GM18907 (cell line): ENCODE measurements at regions not wholly inside any gene's neighbourhood (a gene's known extent, or its start where the extent isn't known, plus 50 kb on each side); places are given as distances from the start of the nearest gene placed in this dataset.

Source experiments
- ATAC-seq: cut with Tn5 transposase; IDR thresholded peaks from one replicate; pipeline ENCODE4 v1.9.1; 2021; ENCODE audit warnings: mild to moderate bottlenecking, moderate library complexity; ENCODE audit not compliant: unreplicated experiment

DNA sequence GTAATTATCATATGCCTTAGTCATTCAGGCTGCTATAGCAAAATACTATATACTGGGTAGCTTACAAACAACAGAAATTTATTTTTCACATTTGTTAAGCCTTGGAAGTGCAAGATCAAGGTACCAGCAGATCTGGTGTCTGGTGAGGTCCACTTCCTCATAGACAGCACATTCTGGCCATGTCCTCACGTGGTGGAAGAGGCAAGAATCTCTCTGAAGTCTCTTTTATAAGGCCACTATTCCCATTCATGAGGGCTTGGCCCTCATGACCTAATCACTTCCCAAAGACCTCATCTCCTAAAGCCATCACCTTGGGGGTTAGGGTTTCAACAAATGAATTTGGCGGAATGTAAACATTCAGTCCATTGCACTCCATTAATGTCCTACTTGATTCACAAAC is 137.5 kb upstream of the C1GALT1 start:
- ATAC-seq: no peak

DNA sequence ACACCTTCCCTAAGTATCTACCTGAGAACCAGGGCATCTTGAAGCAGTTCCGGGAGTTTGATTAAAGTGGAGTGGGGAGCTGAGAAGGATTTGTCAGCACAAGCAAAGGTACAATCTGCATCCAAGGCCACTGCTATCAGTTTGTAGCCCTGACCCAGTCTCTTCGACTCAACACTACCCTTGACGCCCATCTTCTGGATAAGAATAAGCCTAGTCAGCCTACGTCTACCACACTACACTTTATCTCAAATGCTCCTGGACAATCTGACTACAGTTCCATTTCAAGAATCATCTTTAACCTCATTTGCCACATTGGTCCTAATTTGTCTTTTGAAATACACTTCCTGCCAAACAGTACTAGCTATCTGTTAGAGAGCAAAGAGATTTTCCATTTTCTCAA is 134.1 kb upstream of the C1GALT1 start:
- ATAC-seq: no peak

DNA sequence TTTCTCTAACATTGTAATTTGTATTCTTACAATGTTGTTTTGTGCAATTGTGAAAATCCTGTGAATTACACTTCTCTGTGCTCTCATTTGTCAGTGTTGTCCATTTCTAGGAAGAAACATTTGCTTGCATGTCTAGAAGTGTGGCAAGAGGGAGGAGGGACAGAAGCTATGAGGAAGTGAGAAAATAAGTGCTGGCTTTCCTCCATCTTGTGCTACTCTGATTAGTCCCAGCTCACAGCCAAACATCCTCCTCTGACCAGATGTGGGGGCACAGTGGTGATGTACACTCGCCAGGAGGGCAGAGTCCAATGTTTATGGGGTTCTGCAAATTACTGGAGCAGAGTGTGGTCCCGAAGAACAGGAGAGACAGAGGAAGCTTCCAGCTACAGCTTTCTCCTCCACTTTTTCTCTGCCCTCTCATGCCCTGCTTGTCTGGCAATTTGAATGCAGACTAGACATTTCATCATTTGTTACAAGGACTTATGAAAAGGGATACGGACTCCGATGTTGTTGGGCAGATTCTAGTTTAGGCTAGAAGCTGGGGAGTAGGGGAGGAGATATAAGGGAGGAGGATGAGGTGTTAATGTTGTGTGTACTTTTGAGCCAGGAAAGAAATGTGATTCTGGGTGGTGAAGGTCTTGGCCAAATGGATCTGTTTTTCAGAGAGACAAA is 131.0 kb upstream of the C1GALT1 start:
- ATAC-seq: peak; percentile 72

DNA sequence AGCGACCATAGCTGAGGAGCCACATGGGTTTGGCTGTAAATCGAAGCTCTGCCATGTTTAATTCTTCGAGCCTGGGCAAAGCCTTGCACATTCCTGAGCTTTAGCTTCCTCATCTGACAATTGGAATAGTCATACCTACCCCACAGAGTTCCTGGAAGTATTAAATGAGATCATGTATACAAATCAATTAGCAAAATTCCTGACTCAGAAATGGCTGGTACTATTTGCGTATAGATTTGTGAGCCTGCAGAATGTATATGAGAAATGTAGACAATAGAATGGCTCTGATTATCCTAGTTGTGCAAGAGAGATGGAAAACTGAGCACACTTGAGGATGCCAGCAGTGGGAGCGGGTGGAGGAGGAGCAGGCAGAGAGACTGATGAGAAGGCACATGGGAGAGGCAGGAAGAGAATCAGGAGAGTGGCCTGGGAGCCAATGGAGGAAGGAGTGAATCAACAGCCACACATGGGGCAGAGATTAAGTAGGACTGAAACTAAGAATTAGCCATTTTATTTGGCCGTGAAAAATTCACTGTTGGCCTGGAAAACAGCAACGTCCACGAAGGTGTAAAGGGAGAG is 128.0 kb upstream of the C1GALT1 start:
- ATAC-seq: no peak

DNA sequence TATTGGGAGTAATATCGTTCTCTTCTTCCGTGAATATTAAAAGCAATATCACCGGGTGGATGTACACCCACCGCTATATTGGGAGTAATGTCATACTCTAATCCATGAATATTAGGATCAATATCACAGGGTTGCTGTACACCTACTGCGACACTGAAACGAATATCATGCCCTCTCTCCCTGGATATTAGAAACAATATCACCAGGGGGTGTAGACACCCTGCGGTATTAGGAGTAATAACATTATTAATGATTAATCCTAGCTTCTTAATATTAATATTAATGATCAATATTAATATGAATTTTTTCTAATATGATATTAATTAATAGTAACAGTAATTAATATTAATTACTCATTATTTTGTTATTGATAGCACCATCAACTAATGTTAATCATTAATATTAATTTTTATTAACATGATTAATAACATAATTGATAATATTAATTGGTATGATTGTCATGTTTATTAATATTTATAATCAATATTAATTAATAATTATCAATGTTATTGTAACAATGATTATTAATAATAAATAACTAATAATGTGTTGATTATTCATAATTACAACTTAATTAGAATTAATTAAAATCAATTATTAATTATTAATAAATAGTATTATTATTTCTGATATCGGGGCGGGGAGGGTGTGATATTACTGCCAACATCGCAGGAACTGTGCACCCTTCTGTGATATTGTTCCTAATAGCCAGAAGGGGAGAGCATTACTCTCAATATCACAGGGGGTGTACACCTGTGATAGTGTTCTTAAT is 121.3 kb upstream of the C1GALT1 start:
- ATAC-seq: no peak

DNA sequence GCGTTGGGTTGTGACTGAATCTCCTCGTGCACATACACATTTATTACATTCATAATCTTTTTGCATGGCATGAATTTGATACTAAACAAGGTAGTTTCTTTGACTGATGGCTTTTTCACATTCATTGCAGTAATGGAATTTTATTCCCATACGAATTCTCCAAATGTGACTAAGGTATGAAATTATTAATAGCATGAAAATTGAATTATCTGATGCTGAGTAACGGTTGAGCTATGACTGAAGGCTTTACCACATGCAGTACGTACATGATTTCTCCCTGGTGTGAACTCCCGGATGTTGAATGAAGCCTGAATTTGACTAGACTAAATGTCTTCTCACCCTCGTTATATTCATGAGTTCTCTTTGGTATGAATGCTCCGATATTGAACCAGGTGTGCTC is 104.4 kb upstream of the C1GALT1 start:
- ATAC-seq: no peak

DNA sequence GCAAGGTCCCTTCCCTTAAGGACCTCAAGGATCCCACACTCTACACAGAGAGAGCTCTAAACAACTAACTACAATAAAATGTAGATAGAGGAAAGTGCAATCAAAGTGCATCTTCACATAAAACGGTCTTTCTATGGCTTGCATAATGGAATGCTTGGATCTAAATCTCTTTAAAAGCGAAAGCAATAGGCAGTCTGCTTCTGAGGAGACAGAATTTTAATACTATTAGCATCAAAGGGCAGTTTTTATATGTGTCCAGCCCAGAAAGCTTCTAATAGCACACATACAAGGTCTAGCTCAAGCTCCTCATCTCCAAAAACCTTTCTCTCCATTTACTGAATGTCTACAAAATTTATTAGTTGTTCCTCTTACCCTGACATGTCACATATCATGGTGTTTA is 101.5 kb upstream of the C1GALT1 start:
- no peak for ATAC-seq

DNA sequence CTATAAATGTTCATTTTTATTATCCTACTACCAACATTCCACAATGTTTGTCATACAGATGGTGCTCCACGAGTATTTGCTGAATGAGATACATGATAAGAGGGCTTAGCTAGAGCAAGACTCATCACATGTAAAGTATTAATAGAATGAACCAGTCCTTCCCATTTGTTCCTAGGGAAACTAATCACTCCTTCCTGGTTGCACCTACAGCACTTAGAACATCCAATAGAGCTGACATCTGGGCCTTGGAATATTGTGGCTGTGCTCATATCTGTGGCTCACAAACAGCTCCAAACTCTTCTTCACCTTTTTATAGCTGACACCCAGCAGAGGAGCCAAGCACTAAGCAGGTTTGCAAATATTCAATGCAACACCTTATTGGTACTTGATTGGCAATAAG is 91.9 kb upstream of the C1GALT1 start:
- no peak for ATAC-seq

DNA sequence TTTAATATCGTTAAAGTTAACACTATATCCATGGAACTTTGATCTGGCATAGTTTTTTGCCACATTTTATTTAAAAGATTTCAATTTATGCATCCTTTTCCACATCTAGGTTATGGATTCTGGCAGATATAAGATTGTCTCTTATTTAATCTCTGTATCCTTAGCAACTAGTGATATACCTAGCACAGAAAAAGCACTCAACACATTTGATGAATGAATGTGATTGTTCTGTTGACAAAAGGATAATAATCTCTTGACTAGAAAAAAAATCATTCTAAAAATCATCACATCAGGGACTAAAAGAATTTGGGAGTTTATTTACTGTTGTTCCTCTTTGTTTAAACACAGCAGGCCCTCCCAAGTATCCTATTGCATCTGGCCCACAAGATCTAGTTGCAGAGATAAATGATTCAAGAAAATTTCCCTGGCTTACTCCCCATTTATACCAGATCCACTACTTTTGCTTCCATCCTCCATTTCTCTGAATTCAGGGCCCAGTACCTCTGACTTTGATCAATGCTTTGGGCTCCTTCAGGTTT is 84.0 kb upstream of the C1GALT1 start:
- ATAC-seq: no peak

DNA sequence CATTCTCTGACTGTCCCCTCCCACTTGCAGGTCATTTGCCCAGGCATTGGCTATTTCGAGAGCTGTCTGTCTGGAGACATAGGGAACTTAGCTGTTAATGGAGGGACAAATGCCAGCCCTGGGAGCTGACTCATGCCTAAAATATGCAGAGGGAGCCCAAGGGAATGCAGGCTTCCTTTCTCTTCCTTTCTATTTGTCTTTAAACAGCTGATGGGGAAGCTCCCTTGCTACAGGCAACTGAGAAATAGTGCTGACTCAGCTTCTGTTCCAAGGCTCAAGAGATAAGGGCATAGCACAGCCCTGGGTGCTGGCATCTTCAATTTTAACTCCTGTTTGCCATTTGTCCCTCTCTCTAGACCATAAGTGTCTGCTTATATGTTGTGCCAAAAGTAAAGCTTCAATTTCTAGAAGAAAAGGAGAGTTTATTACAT is 82.7 kb upstream of the C1GALT1 start:
- ATAC-seq: no peak

DNA sequence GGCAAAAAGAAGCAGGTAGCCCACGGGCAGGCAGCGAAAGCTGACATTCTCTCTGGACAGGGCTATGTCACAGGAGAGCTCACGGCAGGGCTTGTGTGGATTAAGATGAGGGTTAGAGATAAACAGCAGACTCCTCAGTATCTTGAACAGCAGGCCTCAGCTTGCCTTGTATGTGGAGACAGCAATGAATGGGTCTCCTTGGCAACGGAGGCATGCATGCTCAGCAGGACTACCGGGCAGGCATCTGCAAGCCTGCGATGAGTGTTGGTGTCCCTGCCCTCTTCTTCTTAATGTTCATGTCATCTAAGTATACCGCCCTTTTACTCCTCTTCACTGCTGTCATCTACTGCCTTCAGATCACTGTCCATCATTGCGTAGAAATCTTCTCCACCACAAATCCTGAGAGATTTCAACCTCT is 81.9 kb upstream of the C1GALT1 start:
- no peak for ATAC-seq

DNA sequence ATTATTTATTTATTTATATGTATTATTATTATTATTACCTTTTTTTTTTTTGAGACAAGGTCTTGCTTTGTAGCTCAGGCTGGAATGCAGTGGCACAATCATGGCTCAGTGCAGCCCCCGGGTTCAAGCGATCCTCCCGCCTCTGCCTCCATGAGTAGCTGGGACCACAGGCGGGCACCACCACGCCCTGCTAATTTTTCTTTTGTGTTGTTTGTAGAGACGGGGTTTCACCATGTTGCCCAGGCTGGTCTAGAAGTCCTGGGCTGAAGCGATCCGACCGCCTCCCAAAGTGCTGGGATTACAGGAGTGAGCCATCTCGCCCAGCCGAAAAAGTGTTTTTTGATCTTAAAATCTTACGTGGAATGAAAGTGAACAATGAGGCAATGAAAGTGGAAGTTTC is 79.4 kb upstream of the C1GALT1 start:
- ATAC-seq: no peak

DNA sequence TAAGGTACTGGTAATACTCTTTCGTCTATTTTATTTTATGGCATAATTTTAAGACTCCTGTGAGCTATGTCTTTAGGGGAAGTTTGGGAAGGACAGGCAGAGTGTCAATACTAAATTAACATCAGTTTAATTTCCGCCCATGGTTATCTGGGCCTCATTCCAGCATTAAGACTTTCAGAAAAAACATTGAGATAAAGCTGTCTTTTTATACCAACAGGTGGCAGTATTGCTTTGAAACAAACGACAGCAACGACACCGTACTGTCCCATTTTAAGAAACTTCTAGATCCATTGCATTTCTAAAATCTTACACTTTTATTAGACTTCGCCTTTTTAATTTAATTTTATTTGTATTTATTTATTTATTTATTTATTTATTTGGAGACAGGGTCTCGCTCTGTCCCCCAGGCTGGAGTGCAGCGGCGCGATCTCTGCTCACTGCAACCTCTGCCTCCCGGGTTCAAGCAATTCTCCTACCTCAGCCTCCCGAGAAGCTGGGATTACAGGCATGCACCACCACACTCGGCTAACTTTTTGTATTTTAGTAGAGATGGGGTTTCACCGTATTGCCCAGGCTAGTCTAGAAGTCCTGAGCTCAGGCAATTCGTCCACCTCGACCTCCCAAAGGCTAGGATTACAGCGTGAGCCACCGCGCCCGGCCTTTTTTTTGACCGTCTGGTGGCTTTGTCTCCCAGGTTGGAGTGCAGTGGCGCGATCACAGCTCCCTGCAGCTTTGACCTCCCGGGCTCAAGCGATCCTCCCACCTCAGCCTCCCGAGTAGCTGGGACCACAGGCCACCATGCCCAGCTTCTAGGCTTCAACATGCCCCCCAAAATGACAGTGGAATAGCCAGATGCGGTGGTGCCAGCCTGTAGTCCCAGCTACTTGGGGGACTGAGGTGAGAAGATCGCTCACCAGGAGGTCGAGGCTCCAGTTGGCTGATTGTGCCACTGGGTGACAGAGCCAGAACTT is 78.7 kb upstream of the C1GALT1 start:
- peak; percentile 57 for ATAC-seq

DNA sequence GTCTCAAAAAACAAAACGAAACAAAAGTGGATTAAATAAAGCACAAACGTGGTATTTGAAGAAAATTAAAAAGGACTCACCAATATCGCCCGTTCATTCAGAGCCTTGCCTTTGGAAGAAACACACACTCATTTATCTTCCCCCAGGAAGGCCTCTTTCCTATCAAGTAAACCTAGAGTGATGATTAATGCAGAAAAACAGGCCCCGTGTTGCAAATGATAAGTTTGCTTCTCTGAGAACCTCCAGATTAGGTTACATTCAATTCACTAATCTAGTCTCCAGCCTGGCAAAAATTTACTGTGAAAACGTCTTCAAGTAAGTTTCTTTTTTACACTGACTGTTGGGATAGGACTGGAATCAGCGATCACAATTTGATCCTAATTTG is 78.0 kb upstream of the C1GALT1 start:
- no peak for ATAC-seq

DNA sequence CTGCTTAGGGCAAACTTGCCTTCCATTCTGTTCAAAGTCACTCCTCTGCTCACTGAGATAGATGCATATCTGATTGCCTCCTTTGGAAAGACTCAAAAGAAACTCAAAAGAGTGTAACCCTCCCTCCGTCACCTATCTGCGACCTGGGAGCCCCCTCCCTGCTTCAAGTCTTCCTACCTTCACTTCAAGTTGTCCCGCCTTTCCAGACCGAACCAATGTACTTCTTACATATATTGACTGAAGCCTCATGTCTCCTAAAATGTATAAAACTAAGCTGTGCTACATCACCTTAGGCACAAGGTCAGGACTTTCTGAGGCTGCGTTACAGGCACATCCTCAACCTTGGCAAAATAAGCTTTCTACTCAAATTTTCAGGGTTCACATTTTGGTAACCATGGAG is 77.4 kb upstream of the C1GALT1 start:
- no peak for ATAC-seq

DNA sequence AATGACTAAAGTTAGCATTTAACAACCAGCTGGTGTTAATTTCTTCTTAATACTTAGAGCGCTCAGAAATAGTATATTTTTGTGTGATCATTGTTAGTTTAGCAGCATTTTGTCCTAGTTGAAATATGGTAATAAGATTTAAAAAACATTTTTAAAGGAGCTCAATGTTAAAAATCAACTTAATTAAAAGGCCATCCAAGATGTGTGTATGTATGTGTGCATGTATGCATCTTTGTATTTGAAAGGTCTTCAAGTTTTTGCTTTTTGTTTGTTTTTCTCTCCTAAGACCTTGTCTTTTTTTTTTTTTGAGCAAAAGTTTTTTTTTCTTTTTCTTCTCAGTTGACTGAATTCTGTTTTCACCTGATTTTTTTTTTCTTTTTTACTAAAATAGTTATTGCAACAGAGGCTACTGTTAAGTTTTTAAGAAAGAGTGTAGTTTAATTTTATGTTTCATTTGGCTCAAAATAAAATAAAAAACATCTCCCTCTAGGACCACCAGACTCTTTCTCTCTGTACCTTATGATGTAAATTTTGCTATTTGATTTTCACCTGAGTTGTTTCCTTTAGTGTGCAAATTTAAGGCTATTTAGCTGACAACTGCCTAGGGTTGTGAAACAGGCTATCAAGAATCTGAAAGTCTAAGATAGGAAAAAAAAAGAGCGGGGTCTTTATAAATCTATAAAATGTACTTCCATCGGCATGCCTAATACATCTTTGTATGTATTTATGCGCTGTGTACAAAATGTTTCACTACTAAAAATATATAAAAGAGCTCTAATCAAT is 76.4 kb upstream of the C1GALT1 start:
- no peak for ATAC-seq

DNA sequence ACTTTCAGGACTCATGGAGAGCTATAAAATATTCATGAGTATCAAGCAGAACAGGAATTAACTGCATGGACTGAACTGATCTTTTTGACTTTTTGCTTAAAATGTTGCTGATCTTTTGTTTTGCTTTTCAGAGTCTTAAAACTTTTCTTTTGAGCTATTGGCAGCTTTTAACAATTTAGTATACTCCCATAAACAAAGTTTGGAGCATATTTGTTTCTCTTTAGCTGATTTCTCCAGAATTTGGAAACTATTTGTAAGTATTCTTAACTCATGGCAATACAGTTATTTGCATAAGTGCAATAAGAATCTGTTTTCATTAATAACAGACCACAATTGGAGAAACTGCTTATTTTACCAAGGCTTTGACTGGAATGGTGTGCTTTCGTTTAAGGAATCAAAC is 73.4 kb upstream of the C1GALT1 start:
- ATAC-seq: no peak

DNA sequence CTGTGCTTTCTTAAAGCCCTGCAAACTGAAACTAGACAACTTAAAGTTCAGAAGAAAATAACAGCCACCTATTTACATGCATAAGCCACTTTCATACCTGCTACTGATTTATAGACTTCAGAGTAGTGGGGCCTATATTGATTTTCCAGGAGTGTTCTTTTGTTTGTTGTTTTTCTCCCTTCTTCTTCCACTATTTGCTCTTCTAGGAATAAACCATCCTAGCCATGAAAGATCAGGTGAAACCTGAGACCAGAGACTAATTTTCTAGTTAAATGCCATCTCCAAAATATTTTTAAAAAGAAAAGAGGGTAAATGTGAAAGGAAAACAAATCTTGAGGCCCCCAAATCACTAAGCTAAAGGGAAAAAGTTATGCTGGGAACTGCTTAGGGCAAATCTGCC is 72.4 kb upstream of the C1GALT1 start:
- ATAC-seq: no peak

DNA sequence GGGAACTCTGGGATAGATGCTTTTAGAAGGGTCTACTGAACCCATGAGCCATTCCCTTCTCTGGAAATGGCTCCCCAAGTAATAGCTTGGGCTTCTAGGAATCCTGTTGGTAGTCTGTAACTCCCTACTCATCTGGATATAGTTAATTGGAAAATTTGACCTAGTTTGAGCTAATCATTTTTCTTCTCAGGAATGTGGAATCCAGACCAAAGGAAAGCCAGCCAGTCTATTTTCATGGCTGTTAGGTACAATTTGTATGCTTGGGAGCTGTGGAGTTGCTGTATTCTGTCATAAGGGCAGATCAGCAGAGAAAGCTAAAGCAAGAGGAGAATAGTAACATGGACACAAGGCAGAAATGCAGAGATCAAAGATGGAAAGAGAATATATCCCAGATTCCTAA is 71.6 kb upstream of the C1GALT1 start:
- ATAC-seq: no peak

DNA sequence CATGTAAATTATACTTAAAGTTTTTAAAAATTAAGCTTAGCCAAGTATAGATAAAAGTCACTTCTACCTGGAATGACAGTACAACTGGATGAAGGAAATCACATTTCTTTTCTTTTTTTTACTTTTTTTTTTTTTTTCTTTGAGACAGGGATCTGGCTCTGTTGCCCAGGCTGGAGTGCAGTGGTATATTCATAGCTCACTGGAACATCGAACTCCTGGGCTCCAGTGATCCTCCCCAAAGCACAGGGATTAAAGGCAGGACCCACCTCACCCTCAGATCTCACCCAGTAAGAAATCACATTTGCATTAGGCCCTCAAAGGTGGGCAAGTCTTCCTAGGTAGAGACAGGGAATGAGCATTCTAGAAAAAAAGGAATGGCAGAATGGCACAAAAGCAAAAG is 69.5 kb upstream of the C1GALT1 start:
- ATAC-seq: no peak
